Body of pancreas (tissue), 4 donors: ENCODE measurements at regions not wholly inside any gene's neighbourhood (a gene's known extent, or its start where the extent isn't known, plus 50 kb on each side); places are given as distances from the start of the nearest gene placed in this dataset.

Experiments used
- CTCF ChIP-seq, 7 experiments: fragments of 450-650 bp in 4 of 7; fragments of 200-600 bp in 3 of 7; sonication (generic) in 3 of 7; IDR thresholded peaks; one replicate each; pipeline ENCODE4 v1.5.1; 2016 to 2019; ENCODE audit warnings: antibody characterized with exemption in 7 of 7
- POLR2A ChIP-seq, 3 donors: fragments of 450-650 bp; IDR thresholded peaks; one replicate each; pipeline ENCODE4 v1.6.1; 2016; ENCODE audit warnings: antibody characterized with exemption in 3 of 3, mild to moderate bottlenecking in 2 of 3

- TF ChIP-seq POLR2A (IDR thresholded peaks at IDR 0.05): no peak
- TF ChIP-seq CTCF (IDR thresholded peaks at IDR 0.05): no peak
These were observed 150.6 kb upstream of the TMEFF2 start for GRCh38 chr2:192345287-192345686.
